NCI-H1694 treated with DMSO at 0.1 percent for 48 hours (cell line): ENCODE measurements at regions not wholly inside any gene's neighbourhood (a gene's known extent, or its start where the extent isn't known, plus 50 kb on each side); places are given as distances from the start of the nearest gene placed in this dataset.

ENCODE experiments used
- DNase-seq: peaks from one replicate; lab custom pipeline; 2025; lab: John Stamatoyannopoulos, UW

DNA sequence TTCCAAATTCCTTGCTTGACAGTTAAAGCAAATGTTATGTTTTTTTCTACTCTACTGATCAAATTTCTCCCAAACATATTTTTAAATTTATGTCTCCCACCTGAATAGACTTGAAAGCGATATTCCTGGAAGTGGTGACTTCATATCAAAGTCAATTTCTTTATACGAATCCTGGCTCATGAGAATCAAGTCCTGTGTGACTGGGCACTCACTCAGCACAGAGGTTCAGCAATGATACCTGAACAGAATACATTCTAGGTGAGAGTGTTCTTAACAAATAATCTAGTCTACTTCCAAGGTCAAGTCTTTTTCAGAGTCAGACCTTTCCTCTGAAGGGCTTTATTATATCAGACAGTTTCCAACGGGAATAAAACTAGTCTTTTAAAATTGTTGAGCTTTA is 1070.6 kb downstream of the TRHDE start:
- no peak for DNase-seq

DNA sequence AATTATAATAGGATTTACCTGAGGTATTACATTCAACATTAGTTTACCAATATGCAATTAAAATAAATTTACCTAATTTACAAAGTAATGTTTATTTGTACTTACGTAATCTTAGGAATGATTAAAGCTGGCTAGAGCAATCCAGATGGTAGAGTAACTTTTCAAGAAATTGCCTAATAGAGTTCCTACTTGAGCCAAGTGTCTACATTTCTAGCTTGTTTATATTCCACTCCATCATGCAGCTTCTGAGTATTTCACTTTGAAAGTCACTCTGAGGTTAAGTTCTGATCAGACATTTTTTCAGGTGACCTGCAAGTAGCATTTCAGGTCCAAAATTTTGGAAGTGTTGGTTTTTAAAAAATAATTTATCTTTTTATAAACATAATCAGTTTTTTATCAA is 1080.7 kb downstream of the TRHDE start:
- no peak for DNase-seq

DNA sequence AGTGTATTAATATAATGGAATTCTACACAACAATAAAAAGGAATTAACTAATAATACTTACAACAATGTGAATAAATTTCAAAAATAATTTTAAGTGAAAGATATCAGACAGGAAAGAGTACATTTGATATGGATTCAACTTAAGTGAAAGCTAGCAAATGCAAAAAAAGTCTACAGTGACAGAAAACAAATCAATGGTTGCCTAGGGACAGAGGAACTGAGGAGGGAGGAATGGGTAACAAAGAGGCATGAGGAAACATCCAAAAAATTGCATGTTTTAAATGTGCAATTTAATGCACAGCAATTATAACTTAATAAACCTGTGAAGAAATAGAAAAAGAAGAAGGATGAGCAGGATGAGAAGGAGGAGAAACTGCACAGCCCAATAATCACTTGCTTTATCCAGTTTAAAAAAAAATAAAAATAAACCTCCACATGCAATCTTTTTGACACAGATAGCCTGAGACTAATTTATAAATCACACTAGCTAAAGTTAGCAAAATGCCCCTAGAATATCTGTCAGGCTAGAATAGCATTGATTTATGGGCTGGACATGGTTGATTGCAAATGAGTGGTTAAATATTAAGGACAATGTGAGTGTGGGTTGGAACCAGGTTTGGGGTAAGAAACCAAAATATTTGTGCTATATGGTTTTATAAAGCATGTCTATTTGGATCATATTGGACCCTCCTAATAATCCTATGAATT is 1089.1 kb downstream of the TRHDE start:
- no peak for DNase-seq

DNA sequence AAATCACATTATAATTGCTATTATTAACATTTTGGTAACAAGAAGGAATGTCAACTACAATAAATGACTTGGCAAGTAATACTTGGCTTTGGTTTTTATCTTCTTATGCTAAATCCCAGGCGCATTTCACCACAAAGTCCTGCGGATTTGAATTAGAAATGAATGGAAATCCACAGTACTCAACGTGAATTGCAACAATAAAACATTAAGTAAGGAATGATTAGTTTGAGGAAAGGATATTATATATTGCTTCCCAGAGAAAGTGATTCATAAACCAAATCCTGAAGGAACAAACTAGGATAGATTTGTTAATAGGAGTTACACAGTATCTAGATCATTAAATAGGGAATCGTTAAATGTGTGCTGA is 1089.7 kb downstream of the TRHDE start:
- DNase-seq = no peak

DNA sequence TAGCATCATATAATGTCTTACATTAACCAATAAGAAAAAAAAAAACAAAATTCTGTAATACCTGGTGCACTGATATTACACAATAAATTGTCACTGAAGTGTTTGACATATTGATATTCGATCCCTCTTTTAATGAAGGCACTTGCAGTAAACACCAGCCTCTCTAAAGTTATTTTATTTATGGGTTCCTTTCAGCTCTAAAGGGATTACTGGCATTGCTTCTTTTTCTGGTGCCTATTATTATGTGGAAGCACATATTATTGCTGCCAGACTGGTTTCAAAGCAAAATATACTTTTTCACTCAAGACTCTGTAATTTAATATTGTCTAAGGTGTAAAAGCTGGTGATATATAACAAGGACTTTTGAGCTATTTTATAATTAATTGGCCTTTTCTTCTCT is 1090.5 kb downstream of the TRHDE start:
- no peak for DNase-seq

DNA sequence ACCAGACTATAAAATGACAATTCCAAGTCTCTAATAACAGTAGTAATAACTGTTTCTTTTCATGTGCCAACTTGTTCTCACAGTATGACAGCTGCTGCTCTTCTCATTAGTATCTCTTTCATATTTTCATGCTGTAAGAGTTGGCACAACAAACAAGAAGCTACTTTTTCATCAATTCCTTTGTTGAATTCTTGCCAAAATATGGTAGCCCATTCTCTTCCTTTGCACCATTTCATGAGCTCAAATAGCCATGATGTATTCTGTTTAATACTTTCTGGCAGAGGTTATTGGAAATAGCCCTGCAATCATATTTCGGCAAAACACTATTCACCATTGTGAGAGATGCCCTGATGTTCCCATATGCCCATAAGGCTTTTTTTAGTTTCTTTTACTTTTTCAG is 1100.7 kb downstream of the TRHDE start:
- DNase-seq = peak; percentile 26

DNA sequence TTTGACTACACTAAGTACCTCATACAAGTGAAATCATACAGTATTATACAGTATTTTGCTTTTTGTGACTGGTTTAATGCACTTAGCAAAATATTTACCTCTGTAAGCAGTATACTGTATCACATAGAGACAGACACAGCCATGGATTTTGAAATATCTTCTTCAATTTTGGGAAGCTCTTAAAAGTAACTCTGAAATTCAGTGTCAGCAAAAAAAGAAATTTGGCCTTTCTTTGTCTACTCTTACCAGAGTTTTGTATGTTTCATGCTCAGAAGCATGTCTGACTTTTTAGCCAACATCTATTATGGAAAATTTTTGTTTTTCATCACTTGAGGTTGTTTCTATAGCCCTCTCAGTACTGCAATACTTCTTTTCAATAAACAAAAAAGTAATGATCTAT is 1102.2 kb downstream of the TRHDE start:
- no peak for DNase-seq

DNA sequence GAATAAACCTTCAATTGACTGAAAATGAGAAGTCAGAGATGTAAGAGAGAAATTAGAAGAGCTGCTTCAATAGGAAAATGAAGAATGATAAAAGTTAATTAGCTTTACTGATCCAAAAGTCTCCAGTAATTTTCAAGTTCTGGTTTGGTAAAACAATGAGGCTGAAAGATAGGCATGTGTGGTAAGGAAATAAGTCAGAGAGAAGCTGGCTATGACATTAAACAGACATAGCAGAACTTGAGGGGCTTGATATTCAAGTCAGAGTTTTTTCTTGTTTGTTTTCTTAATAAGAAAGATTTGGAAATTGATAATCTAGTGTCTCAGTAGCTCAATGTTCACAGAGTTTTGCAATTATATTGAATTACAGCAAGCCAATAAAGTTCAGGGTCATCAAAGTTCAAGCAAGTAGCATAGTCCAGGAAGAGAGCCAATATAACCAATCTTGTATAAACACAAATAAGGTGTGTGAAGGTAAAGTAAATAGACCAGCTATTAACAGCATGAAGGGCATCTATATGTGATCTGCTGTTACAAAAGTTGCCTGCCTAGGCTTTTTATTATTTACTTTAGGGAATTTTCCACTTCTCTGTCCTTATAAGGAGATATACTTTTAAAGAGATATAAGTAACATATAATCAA is 1111.5 kb downstream of the TRHDE start:
- no peak for DNase-seq

DNA sequence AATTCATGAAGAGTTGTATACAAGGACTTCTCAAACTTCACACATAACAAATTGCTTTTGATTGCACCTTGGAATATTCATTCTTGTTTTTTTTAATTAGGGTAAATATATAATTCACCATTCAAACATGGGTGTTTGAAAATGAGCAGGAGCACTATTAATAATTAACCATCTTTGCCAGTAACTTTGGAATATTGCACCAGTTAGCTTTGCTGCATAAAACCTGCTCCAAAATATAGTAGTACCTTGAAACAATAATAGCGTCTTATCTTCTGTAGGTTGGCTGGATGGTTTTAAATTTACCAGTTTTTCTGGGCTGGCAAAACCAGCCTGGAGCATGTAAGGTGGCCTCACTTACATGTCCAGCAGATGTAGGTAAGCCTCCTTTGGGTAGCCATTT is 1112.4 kb downstream of the TRHDE start:
- DNase-seq = no peak

DNA sequence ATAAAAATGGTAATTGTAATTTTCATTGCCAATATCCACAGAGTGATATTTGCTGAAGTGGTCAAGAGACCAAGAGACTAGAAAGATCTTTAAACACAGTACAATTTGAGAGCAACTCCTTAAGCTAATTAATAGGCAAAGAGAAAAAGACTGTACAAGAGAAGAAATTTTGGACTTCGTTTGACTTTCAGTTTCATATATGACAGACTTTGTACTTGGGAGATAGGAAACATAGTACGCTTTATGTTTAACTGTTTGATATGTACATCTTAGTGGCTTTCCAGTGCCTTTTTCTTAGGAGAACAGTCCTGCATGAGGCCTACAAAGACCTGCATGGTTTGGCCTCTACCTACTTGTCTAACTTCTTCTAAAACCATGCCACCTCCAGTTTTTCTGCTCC is 1118.1 kb downstream of the TRHDE start:
- no peak for DNase-seq

DNA sequence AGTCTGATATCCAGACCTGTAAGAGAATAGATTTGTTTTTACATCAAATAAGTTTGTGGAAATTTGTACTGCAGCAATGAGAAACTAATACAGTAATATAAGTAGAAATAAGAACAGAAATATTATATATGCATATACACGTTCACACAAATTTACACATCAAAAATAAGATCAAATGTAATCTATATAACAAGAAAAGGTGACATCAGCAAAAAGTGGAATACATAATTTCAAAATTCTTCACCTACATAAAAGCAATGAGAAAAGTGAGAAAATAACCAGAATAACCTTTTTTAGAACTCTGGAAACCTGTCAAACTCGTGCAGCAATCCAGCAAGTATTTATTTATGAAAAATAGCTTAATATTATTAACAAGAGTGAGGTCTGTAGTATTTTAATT is 1124.6 kb upstream of the ATXN7L3B start:
- DNase-seq = no peak

DNA sequence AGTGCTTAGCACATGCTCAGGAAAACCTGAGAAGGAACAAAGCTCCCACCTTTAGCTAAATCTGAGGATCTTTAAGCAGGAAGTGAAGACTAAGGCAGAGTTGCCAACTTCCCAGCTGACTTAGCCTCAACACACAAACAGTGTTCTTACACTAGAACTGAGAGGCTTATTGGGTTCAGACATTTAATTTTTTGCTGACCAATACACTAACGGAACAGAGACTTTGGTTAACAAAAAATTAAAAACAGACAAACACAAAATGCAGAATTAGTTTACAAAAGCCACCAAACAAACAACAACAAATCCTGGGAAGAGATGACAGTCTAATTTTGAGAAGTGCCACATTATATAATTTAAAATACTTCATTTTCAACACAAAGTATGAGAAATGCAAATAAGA is 1123.7 kb upstream of the ATXN7L3B start:
- DNase-seq = no peak

DNA sequence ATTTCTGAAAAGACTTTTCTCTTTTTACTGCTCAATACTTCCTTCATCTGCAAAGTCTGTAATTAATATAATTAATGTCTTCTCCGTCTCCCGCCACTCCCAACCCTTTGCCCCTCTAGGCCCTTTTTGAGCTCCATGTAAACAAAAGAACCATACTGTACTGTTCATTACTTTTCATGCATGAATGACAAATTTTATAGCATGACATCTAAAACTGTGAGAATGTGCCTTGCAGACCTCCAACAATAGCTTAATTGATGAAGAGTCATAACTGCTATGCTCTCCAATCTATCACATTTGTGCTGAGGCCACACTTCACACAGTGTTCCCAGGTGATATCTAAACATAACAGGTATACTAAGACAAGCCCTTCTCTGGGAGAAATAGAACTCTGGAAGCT is 1122.7 kb upstream of the ATXN7L3B start:
- no peak for DNase-seq

DNA sequence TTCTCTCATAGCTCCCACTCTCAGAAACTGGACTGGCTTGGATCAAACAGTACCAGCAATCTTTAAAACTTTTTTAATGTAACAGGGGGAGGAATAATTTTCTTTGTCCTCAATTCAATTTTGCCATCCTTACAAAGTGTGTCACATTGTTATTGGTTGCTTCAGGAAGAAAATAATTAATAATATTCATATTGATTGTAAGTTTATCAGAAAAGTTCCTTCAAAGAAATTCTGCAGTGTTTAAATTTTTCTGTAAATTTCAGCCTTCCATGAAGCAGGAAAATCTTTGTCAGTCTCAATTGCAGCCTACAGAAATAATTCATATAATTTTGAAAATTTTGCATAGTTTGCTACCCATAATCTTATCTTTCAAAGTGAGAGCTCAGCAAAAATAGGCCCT is 1119.1 kb upstream of the ATXN7L3B start:
- DNase-seq = no peak

DNA sequence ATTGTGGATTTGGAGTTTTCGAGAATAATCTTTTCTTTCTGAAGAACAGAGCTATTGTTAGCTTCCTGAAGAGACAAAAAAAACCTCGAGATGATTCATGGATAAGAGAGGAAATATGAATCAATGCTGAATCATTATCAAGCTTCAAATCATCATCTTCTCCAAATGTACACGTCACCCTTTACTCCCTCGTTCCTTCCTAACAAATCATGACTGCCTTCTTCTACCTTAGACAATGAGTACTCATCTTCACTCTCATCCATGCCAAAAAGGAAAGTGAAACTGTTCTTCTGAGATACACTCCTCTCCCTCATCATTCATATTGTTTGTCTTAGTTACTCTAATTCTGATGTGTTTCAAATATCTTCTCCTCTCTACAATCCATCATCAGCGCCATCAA is 1115.8 kb upstream of the ATXN7L3B start:
- DNase-seq = no peak

DNA sequence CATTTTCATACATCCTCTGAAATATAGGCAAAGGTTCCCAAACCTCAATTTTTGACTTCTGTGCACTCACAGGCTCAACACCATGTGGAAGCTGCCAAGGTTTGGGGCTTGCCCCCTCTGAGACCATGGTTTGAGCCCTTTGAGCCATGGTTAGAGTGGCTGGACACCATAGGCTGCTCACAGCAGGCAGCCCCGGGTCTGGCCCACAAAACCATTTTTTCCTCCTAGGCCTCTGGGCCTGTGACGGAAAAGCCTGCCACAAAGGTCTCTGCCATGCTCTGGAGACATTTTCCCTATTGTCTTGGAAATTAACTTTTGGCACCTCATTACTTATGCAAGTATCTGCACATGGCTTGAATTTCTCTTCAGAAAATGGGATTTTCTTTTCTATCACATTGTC is 1113.2 kb upstream of the ATXN7L3B start:
- no peak for DNase-seq

DNA sequence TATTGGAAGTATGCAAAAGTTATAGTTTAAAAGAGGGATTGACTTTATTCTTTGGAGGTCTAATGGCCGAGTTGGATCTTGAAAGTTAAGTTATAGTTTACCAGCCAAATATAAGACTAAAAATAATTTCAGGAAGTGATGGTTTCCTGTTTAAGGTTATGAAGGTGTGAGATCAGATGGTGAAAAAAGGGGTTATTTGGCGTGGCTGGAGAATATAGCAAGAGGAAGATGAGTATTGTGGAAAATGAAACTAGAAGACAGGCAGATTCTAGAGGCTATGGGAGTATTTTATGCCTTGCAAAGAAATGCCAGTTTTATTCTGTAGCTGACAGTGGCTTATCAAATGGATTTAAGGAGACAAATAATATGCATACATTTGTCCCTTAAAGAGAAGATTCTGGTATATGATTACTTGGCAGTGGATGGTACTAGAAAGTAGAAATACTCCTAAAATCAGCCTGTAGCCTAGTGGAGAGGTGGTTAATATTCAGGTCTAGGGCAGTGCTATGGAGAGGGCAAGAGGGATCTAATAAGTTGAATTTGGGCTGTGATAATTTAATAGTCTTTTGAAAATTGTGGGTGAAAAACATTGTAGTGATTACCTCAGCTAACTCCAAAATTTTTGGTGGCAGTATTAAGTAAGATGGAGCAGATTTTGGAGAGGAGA is 1091.8 kb upstream of the ATXN7L3B start:
- DNase-seq = no peak

DNA sequence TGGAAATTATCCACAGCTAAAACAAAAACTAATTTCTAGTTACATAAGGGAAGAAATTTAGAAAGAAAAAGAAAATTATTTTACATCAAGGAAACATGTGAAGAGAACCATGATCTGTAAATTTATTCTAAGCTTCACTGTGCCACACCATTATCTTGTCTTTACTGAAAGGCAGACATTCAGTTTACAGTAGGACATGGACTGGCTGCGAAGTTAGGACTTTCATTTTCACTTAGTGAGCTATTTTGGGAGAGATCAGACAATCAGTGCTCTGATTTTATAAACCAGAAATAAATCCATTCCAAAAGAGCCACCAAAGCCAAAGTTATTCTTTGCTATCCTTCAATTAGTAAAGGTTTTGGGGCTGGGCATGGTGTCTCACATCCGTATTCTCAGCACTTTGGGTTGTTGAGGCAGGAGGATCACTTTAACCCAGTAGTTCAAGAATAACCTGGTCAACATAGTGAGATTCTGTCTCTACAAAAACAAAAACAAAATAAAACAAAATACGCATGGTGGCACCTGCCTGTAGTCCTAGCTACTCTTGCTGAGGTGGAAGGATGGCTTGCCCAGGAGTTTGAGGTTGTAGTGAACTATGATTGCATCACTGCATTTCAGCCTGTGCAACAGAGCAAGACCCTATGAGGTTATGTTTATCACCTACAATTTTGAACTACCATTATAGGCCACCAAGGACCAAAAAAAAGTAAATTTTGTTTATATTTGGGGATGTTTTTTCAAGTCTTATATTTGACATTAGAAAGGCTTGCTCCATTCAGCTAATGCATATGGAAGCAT is 1084.8 kb upstream of the ATXN7L3B start:
- no peak for DNase-seq

DNA sequence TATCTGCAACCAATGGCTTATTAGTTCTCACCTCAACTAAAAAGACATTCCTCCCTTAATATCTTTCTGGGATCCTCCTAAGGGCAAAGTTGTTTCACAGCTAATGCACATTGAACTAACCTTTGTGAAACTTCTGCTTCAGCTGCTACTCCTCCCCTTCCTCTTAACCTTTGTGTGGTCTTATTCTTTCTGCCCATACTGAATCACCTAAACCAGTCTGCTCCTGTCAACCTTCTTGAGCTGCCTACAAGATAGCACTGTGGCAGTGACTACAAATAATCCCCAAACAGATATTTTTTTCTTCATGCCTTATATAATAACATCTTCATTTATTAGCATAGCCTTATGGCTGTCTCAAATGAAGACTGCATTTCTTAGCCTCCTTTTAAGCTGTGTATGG is 1077.4 kb upstream of the ATXN7L3B start:
- DNase-seq = no peak

DNA sequence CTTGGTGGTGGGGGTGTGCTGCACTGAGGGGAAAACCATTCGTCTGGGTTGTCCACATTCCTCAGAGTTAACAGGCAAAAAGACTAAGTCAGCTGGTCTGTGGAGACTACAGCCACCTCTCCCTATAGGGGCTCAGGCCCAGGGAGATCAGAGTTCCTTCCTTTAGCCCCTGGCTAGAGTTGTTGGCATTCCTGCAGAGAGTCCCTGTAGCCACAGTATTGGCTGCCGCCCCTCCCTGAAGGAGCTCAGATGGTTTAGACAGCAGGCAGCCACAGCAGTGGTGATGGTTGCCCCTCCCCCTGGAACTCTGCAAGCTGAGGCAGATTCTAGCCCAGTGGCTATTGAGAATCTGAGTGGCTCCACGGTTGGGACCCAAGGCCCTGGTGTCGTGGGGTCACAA is 1072.5 kb upstream of the ATXN7L3B start:
- DNase-seq = no peak

DNA sequence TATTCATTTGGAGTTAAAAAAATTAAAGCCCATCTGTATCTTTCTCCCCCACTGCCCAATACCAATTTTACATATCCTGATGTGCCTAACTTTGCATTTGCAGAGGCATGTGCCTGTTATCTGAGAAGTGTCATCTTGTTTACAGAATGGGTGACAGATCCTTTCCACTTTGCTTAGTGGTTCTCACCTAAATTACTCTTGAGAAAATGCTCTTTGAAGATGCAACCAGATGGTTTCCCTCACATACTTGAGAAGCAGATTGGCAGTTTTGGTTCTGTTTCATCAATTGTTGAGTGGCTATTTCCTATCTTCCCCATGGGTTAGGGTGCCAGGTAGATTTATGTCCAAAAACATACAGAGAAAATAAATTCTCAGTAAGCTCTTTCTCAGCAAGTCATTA is 1051.4 kb upstream of the ATXN7L3B start:
- no peak for DNase-seq

DNA sequence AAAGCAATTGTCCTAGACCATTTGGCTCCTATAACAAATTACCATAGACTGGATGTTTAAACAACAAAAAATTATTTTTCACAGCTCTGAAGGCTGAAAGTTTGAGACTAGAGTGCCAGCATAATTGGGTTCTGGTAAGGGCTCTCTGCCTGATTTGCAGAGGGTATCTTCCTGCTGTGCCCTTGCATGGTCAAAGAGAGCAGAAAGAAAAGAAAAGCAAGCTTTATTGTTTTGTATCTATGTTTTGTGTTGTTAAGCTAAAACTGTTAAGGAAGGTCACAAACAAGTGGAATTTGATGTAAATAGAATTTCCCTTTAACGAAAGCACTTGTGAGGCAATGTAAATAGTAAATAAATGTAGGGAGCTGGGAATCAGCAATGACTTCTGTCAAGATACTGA is 1031.0 kb upstream of the ATXN7L3B start:
- DNase-seq = no peak

DNA sequence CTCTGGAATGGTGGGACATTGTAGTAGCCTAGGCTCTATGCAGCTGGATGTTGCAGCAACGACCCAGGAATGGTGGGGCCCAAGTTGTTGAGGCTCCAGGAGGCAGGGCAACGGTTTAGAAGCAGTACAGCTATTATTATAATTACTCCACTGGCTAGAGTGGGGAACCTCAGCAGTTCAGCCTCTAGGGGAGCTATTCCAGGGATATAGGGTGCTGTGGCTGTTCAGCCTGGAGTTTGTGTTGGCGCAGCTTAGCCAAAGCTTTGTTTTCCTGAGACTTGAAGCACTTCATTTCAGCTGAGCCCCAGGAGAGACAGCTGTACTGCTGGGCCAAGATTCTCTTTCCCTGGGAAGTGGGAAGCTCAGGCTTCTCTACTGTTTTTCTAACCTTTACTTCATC is 1023.0 kb upstream of the ATXN7L3B start:
- DNase-seq = no peak
